ENCODE measurements at regions not wholly inside any gene's neighbourhood (a gene's known extent, or its start where the extent isn't known, plus 50 kb on each side); places are given as distances from the start of the nearest gene placed in this dataset.
"Not testable (repeated sequence)": the region's sequence is repeated elsewhere in the genome, so short reads cannot be mapped to it uniquely, and the experiment has no call there.

DNA sequence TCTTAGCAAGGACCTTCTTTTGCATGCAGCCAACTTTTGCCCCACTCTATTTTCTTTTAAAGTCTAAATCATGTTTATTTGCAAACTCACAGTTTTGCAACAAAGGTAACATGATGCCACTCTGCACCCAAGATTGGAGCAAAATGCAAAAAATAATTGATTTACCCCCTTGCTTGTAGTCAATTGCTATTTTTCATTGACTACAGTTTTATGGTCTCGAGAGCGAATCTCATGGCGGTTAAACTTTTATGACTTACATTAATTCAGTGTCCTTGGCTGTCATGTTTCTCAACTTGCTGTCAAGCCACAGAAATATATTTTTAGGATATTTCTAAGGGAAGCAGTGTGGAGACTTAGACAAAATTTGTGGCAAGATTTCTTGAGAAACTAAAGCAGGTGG, 110.0 kb upstream of the JCAD start:
- DNase-seq: no peak

DNA sequence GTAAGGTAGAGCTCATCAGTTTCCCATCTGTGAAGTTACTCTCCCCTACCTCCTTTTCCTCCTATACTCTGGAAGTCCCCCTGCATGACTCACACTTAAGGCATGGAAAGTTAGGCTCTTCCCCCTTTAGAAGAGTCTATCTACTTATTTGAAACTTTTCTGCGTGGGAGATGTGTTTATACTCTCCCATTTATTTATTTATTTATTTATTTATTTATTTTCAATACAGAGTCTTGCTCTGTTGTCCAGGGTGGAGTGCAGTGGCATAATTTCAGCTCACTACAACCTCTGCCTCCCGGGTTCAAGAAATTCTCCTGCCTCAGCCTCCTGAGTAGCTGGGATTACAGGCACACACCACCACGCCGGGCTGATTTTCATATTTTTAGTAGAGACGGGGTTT, 107.5 kb upstream of the JCAD start:
- DNase-seq: no peak

DNA sequence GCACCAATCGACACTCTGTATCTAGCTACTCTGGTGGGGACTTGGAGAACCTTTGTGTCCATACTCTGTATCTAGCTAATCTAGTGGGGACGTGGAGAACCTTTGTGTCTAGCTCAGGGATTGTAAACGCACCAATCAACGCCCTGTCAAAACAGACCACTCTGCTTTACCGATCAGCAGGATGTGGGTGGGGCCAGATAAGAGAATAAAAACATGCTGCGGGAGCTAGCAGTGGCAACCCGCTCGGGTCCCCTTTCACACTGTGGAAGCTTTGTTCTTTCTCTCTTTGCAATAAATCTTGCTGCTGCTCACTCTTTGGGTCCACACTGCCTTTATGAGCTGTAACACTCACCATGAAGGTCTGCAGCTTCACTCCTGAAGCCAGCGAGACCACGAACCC, 104.0 kb upstream of the JCAD start:
- not testable (repeated sequence) for DNase-seq

DNA sequence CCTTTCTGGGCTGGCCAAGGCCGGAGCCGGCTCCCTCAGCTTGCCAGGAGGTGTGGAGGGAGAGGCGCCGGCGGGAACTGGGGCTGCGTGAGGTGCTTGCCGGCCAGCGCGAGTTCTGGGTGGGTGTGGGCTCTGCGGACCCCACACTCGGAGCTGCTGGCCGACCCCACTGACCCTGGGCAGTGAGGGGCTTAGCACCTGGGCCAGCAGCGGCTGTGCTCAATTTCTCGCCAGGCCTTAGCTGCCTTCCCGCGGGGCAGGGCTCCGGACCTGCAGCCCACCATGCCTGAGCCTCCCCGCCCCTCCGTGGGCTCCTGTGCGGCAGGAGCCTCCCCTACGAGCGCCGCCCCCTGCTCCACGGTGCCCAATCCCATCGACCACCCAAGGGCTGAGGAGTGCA, 103.4 kb upstream of the JCAD start:
- not testable (repeated sequence) for DNase-seq

DNA sequence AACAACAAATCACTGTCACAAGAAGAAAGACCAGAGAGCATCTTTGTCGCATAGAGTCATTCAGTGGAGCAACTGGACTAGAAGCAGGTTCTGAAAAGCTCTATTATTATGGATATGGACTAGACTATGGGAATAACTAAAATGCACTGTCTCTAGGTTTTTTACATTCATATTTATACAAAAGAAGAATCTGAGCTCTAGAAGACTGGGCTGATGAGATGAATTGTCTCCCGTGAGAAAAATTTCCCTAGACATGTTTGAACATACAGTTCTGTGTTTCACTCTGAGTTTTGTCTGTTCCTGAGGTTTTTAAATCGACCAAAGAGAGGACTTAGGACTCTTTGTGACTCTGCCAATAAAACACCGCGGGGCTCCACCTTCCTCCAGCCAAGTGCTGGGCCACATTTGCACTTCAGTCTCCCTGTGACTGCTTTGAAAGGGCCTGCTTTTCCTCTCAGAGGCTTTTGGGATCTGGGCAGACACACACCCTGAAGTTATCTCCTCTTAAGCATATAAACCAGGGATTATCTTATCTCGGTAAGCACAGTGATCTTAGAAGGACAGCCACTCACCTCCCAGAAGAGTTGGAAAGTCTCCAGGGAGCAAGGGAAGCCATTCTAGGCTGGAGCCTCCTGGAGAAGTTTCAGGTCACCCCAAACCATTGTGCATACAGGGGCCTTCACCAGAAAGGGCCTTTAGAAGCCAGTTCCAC, 101.0 kb upstream of the JCAD start:
- no peak for DNase-seq

DNA sequence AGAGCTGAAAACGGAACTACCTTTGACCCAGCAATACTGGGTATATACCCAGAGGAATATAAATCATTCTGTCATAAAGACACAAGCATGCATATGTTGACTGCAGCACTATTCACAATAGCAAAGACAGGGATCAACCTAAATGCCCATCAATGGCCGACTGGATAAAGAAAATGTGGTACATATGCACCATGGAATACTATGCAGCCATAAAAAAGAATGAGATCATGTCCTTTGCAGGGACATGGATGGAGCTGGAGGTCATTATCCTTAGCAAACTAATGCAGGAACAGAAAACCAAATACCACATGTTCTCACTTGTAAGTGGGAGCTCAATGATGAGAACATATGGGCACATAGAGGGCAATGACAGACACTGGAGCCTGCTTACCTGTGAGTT, 100.2 kb upstream of the JCAD start:
- DNase-seq: not testable (repeated sequence)

DNA sequence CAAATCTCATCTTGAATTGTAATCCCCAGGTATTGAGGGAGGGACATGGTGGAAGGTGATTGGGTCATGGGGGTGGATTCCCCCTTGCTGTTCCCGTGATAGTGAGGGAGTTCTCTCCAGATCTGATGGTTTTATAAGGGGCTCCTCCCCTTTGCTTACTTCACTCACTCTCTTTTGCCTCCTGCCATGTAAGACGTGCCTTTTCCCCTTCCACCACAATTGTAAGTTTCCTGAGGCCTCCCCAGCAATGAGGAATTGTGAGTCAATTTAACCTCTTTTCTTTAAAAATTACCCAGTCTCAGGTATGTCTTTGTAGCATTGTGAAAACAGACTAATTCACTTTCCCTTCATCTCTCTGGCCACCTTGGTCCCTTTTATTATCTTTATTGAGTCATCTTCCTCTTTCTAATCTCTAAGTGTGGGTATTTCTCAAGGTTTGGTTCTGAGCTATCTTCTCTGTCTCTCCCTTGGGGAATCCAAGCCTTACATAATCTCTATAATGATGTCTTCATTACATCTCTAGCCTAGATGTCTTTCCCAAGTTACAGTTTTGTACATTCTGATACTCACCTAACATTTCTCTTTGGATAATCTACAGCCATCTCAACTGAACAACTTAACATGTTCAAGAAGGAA, 99.1 kb upstream of the JCAD start:
- DNase-seq: peak; percentile 30

DNA sequence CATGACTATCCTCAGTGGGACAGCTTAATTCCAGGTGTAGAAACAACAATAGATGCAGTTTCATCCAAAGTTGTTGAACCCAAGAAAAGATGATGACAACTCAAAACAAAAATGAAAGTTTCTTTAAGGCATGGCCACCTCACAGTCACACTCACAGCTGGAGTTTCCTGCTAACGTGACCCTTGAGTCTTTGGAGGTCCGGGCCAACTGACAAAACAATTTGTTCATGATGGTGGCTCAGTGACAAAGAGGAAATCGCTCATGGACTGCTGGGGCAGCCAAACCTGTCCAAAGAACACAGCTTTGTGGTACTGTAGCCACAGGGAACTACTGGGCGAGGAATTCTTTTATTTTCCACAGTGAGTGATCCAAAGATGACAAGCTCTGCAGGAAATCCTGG, 96.0 kb upstream of the JCAD start:
- no peak for DNase-seq

DNA sequence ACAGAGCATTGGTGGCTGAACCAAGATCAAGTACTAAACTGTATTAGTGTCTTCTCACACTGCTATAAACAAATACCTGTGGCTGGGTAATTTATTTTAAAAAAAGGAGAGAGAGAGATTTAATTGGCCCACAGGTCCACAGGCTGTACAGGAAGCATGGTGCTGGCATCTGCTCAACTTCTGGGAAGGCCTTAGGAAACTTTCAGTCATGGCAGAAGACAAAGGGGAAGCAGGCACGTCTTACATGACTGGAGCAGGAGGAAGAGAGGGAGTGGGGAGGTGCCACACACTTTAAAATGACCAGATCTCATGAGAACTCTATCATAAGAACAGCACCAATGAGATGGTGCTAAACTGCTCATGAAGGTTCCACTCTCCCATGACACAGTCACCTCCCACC, 95.2 kb upstream of the JCAD start:
- DNase-seq: no peak

DNA sequence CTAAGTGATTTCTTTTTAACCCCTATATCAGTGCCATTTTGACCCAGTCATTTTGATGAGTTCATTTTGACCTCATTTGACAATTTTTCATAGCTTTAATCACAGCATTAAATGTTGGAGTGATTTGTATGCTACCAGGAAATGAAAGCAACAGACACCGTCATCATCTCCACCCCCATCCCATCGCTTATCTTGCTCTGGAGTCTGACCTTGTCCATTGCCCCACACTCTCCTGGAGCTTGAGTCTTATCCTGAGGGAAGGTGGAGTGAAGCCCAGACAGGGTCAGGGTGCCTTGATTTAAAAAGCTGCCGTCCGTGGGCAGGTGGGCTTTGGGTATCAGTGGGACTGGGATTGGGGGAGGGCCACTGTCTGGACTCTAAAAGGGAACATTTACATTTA, 94.7 kb upstream of the JCAD start:
- no peak for DNase-seq

DNA sequence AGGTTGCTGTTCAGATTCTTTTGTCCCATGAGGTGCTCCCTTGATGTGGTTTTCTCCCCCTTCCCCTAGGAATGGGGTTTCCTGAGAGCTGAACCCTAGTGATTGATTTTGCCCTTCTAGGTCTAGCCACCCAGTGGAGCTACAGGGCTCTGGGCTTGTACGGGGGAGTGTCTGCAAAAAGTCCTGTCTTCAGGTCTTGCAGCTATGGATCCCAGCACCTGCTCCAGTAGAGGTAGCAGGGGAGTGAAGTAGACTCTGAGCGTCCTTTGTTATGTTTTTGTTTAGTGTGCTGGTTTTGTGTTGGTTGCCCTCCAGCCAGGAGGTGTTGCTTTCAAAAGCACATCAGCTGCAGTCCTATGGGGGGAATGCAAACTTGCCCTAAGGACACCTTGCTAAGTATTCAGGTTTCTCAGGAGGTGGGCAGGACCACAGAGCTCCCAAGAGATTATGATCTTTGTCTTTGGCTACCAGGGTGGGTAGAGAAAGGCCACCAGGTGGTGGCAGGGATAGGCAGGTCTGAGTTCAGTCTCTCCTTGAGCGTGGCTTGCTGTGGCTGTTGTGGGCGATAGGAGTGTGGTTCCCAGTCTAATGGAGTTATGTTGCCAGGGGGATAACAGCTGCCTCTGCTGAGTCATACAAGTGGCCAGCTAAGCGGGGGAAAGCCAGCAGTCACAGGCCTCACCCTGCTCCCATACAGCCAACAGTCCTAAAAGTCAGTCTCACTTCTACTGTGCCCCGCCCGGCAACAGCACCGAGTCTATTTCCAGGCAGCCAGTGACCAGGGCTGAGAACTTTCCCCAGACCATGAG, 92.4 kb upstream of the JCAD start:
- DNase-seq: peak; percentile 32

DNA sequence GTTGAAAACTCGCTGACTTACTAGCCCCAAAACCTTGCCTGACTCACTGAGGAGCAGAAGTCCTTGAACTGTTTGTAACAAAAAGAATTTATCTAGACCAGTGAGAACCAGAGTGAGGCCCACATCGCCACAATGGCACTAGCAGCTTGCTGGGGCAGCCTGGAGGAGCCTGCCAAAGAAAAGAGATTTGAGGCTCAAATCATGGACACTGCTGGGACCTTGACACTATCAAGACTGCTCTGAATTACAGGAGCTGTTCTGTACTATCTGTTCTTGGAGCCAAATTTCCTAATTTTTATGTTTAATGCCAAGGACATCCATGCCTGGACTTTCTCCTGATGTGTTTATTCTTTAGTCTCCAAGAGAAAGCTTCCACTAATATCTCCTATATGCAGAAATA, 82.0 kb upstream of the JCAD start:
- DNase-seq: no peak

DNA sequence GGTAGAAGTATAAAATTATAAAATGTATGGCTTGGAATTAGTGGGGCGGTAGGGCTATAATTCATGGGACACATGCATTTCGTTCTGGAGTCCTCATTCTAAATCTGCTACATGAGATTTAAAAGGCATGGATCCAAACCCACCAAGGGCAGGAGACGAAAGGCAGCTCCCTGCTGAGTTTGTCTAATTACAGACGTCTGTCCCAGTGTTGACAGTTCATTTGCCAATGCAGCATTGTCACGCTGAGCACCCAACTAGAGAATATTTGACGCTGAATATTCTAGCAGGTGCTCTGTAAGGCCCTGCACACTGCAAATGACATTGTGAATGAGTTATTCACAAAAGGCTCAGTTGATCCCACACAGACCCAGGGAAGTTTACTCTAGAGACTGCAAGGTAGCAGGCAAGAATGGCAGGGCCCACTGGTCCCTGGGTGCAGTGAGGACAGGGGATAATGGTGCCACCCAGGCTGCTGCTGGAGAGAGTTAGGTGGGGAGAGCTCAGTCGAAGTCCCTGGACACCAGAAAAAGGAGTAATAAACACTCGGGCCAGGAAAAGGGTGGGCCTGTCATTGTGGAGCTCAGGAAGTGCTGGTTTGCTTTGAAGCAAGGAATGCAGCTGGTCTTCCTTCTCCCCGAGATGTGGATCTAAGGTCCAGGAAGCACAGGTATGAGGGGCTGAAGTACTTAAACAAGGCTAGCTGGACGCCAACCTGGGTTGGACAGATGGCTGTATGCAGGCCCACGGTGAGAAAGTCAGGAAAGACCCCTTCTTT, 75.0 kb upstream of the JCAD start:
- DNase-seq: no peak

DNA sequence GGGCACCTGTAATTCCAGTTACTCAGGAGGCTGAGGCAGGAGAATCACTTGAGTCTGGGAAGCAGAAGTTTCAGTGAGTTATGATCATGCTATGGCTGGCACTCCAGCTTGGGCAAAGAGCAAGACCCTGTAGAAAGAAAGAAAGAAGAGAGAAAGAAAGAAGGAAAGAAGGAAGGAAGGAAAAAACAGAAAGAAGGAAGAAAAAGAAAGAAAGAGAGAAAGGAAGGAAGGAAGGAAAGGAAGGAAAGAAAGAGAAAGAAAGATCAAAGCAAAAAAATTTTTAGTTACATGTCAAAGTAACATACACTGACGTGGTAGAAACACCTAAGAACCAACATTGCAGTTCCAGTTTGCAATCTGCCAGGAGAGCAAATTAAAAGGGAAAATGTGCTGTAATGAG, 73.8 kb upstream of the JCAD start:
- DNase-seq: no peak

DNA sequence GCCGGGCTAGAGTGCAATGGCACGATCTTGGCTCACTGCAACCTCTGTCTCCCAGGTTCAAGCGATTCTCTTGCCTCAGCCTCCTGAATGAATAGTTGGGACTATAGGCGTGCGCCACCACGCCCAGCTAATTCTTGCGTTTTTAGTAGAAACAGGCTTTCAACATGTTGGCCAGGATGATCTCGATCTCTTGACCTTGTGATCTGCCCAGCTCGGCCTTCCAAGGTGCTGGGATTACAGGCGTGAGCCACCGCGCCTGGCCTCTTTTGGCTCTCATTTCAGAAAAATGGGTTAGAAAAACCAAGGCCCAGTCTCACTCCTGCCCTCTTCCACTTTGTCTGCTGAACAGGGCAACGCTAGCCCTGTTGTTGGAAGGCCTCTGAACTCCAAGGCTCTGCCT, 72.0 kb upstream of the JCAD start:
- DNase-seq: not testable (repeated sequence)

DNA sequence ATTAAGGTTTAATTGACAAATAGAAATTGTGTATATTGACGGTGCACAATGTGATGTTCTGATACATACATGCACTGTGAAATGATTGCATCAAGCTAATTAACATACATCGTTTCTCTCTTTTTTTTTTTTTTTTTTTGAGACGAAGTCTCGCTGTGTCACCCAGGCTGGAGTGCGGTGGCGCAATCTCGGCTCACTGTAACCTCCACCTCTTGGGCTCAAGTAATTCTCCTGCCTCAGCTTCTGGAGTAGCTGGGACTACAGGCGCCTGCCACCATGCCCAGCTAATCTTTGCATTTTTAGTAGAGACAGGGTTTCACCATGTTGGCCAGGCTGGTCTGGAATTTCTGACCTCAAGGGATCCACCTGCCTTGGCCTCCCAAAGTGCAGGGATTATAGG, 69.9 kb upstream of the JCAD start:
- not testable (repeated sequence) for DNase-seq

DNA sequence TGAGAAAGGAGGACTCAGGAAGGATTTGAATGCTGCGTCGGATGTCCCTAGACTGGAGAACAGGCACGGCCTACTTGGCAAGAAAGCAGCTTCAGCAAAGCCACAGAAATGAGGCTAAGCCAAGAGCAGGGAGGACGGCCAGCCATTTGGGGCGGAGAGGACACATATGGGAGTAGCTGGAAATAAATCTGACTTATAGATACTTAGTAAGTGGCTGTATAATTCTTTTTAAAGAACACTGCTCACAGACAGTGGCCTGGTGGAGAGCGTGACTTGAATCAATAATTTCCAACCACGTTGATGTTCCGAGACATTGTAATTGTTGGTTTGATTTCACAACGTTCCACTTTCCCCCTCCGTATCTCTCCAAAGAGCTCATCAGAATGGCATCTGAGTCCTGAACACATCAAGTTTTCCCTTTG, 67.7 kb upstream of the JCAD start:
- no peak for DNase-seq

DNA sequence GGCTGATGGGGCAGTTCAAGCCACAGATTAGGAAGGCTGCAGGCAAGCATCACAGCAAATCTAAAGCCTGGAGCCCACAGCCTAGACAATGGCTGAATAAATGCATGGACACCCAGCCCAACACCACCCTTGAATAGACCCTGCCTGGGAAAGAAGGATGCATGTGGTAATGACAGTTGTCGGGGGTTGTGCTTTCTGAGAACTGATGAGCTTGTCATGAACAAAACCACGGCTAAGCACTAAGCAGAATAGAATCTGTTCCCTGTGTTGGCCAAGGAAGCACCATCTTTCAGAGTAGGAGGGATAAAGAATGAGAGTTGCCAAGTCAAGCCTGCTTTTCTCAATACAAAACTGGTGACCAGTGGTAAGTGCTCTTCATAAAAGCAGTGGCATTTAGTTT, 66.1 kb upstream of the JCAD start:
- DNase-seq: no peak

DNA sequence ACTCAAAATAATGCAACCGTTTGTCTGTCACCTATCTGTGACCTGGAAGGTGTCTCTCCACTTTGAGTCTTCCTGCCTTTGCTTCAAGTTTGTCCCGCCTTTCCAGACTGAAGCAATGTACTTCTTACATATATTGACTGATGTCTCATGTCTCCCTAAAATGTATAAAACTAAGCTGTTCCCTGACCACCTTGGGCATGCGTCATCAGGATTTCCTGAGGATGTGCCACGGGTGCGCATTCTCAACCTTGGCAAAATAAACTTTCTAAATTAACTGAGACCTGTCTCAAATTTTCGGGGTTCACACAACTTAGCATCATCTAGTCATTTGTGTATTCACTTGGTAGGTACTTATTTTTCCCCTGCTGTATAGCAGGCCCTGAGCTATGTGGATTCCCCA, 65.3 kb upstream of the JCAD start:
- DNase-seq: no peak

DNA sequence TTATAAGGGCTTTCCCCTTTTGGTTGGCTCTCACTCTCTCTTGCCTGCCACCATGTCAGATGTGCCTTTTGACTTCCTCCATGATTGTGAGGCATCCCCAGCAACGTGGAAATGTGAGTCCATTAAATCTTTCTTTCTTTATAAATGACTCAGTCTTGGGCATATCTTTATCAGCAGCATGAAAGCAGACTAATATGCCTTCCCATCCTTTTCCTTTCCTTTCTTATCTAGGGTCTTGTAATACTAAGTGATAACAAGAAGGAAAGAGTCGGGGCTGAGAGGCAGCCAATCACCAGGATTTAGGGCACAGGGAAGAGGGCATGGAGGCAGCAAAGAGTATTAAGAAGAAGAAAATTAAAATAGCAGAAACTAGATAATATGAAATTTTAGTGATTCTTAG, 62.0 kb upstream of the JCAD start:
- DNase-seq: peak; percentile 32

DNA sequence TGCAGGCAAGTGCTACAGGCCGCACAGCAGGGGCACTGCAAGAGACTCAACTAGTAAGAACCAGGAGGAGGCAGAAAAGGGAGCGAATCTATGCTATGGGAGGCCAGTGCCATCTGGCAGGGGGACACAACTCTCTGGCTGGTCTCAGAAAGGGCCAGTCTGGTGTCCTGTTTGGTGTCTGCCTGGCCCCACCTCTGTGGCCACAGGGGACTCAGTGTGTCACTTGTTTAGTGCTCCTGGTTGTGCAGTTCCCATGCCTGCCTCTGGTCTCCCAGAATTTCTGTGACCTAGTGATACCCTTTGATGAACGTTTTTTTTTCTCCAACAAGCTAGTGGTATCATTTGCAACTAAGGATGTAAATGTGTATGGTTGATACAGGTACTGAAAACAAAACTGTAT, 59.2 kb upstream of the JCAD start:
- DNase-seq: no peak

DNA sequence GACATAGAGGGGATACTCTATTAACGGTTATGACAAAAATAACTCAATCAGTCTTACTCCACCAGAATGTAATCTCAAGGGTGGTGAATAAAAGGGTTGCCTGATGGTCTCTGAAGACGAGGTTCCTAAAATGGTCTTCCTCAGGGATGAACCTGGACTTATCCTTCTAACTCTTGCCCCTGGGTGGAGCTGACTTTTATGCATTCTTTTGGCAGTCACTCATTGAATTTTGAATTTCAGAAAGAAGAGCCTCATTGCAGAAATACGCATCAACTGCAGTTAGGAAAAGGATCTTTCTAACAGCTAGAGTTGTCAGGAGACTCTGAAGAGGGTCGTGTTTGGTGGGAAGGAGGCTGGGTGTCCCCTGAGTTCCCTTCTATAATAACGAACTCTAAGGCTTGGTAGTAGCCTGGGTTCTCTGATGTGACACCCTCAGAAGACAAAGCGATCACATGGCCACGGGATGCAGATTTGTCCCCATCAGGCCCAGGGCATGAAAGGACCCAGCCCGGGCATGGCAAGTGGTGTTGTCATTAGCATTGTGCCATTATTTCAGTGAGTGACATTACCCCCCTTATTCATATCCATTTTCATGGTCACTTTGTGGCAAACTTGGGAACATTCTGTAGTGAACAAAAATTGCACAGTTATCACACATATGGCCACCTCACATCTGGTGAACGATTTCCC, 58.6 kb upstream of the JCAD start:
- DNase-seq: no peak

DNA sequence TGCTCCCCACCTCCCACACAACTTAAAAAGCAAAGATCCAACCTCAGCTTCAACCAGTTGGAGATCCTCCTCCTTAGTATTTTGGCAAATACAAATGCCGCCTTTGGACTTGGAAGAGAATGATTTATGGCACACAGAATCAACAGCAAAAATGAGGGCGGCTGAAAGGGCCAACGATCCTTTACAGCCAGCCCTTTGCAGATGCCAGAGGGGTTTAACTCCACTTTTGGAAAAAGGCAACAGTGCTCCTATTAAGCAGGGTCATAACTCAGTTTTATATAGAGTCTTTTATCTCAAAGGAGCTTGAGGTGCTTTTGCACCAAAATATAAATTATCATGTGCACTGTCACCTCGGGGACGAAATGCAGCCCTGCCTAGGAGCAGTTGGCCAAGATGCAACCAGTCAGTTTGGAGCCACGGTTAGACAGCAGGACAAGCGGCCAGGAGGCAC, 56.7 kb upstream of the JCAD start:
- DNase-seq: no peak
